ENCODE measurements at regions not wholly inside any gene's neighbourhood (a gene's known extent, or its start where the extent isn't known, plus 50 kb on each side); places are given as distances from the start of the nearest gene placed in this dataset.
"Not testable (repeated sequence)": the region's sequence is repeated elsewhere in the genome, so short reads cannot be mapped to it uniquely, and the experiment has no call there.

- DNase-seq, result no peak
Measured at GRCh38 chr16:5214466-5214865, 116.9 kb upstream of the EEF2KMT start.

DNA sequence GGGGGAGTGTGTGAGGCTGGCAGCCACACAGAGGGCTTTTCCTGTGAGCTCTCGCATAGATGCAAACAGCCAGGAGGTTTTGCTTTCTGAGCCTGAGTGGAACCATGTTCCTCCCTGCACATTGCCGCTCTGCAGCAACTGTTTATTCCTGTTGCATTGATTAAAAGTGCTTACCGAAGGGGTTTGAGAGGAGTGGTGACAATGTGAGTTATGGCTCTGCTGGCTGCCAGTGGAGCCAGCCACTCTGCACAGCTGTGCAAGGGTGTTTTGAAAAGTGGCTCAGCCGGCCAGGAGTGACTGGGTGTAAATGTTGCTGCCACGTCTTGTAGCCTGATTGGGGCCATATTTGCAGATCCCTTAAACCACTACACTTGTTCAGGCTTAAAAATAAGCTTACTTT lies 114.9 kb upstream of the EEF2KMT start:
- not testable (repeated sequence) for DNase-seq

DNA sequence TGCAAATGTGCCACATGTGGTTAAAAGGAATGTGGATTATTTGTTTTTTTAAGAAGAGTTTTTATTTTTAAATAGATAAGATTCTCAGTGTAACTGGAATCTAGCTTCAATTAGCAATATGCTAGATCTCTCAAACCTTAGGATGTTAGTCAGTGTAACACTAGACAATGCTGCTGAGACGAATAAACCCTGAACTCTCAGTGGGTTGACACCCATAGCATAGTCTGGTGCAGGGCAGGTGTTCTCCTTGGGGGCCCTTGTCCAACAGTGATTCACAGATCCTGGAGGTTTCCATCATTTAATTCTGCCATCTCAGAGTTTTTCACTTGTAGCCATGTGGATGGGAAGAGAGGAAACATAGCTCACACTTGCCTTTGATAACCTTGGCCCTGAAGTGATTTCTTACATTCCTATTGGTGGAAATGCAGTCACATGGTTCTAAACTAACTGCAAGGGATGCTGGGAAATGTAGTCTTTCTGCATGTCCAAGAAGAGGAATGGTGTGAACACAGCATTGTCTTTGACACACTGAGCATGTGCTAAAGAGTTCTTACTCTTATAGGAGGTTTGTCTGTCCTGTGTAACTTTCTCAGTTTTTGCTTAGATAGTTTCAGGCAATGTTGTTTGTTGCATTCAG lies 110.4 kb upstream of the EEF2KMT start:
- DNase-seq, result not testable (repeated sequence)

DNA sequence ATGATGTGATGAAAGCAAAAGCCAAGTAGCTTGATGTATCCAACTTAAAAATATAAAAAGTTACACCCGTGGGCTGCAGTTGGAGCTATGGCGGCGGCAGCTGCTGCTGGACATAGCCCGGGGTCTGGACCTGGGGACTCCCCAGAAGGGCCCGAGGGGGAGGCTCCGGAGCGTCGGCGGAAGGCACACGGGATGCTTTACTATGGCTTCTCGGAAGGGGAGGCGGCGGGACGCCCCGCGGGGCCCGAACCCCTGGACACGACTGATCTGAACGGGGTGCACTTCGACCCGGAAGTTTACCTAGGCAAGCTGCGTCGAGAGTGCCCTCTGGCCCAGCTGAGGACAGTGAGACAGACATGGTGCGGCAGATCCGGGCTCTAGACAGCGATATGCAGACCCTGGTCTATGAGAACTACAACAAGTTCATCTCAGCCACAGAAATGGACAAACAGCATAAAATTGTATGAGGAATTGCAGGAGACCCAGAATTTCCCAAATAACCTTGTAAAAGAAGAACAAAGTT lies 109.5 kb upstream of the EEF2KMT start:
- DNase-seq, result no peak

DNA sequence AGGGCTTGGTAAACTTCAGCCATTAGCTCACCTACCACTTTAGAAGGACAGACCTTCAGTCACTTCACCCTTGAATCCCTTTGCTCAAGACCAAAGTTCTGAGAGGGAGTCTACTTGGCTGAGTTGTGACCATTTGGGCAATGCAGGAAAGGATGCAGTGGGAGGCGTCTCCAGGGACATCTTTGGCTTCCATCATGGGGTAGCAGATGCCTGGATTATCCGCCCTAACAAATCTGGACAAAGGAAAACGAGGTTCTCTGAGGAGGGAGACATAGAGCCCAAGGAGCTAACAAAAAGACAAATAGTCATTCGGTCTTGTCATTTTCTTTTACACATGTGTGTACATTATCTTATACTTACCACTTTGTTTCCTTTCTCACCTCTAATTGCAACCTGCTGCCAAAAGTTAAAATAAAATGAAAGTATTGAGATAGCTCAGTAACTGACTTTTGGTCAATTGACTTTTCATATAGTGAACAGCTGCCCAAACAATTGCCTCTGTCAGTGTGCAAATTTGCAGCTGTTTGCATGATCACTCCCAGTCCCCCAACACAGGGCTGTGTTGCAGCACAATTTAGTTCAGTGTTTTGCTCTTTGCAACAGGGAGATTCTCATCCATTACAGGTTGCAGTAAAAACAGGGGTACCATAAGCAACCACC lies 108.9 kb upstream of the EEF2KMT start:
- no peak for DNase-seq

- no peak for DNase-seq
Measured at GRCh38 chr16:5205361-5206040, 107.9 kb upstream of the EEF2KMT start.

DNA sequence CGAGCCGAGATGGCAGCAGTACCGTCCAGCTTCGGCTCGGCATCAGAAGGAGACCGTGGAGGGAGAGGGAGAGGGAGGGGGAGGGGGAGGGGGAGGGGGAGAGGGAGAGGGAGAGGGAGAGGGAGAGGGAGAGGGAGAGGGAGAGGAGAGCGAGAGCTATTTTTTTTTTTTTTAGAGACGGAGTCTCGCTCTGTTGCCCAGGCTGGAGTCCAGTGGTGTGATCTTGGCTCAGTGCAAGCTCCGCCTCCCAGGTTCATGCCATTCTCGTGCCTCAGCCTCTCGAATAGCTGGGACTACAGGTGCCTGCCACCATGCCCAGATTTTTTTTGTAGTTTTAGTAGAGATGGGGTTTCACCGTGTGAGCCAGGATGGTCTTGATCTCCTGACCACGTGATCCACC lies 106.1 kb upstream of the EEF2KMT start:
- not testable (repeated sequence) for DNase-seq

DNA sequence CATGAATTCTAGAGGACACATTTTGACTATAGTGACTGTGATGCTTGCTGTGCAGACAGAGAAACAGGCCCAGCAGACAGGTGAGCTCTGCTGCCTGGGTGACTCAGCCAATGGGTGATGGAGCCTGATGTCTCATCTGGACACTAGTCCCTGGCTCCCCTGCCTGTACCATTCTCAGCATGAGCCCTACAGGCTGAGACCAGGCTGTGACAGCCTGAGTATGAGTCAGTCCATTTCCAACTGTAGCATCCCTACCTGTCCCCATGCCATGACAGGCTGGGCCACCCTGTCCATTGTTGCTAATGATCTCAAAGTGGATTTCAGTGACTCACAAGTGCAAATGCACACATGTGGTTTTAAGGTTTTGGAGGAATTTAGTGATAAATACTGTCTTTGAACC lies 102.5 kb upstream of the EEF2KMT start:
- no peak for DNase-seq

GRCh38 chr16:5196204-5196603 lies 98.6 kb upstream of the EEF2KMT start:
- DNase-seq, result no peak

GRCh38 chr16:5193861-5194260 lies 96.3 kb upstream of the EEF2KMT start:
- DNase-seq, result no peak

- no peak for DNase-seq
Measured at GRCh38 chr16:5188989-5189352, 91.4 kb upstream of the EEF2KMT start.

DNA sequence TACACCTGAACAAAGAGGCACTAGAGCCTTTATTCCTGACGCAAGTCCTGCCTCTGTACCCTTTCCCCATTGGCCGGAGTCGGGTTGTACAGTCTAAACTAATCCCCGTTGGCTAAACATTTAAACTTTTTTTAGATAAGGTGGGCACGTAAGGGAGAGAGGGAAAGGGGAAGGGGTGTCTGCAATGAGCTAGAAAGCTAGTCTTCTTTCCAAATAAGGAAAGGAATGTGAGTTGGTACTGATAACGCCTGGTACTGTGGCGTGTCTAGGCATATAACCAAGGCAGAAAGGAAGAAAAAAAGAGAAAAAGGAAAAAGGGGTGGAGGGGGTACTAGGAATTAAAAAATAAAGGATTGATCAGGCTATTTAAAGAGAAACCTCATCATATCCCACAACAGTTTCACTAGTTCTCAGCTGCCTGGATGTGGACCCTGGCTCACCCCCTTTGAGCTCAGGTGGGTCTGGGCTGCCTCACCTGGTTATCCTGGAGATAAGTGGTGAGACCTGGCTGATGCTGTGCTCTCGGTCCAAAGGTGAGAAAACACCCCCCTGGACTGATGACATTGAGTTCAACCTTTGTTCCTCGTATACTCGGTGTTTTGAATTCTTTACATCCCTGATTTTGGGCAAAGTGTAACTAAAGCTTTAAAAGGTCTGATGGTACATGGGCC lies 90.9 kb upstream of the EEF2KMT start:
- DNase-seq, result no peak

GRCh38 chr16:5187402-5187952 lies 89.9 kb upstream of the EEF2KMT start:
- DNase-seq, result no peak

- DNase-seq, result no peak
Measured at GRCh38 chr16:5186381-5186903, 88.8 kb upstream of the EEF2KMT start.

- no peak for DNase-seq
Measured at GRCh38 chr16:5176505-5176904, 78.9 kb upstream of the EEF2KMT start.

GRCh38 chr16:5175266-5175665 lies 77.7 kb upstream of the EEF2KMT start:
- no peak for DNase-seq

- no peak for DNase-seq
Measured at GRCh38 chr16:5166486-5166885, 68.9 kb upstream of the EEF2KMT start.

DNA sequence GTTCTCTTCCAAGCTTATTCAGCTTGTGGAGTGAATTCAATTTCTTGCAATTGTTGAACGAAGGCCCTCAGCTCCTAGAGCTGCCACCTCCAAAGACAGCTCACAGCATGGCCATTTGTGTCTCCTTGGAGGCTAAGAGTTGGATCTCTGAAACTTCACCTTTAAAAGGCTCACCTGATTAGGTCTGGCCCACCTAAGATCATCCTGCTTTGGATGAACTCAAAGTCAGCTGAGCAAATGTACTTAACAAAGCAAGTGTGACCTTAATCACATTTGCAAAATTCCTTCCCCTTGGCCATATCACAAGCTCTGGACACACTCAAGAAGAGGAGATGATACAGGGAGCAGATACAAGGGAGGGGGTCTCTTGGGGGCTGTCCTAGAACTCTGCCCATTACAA lies 67.8 kb upstream of the EEF2KMT start:
- DNase-seq, result not testable (repeated sequence)

- DNase-seq, result not testable (repeated sequence)
Measured at GRCh38 chr16:5162801-5163200, 65.2 kb upstream of the EEF2KMT start.

GRCh38 chr16:5161888-5162287 lies 64.3 kb upstream of the EEF2KMT start:
- not testable (repeated sequence) for DNase-seq

- DNase-seq, result not testable (repeated sequence)
Measured at GRCh38 chr16:5160010-5160409, 62.4 kb upstream of the EEF2KMT start.

DNA sequence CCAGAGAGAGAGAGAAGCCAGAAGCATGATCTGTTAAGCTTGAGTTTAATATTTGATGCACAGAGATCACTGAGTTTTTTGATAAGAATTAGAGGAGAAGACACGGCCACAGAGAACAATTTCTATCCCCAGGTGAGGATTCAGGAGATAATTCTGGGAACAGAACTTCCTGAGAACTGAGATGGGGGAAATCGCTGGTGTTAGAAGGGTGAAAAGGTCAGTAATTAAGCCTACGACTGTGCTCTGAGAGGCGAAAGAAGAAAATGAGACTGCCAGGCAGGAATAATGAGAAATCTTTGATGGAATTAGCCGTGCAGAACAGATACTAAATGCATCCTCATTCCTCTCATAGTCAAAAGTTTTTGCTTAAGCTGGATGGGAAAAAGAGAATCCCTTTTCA lies 61.9 kb upstream of the EEF2KMT start:
- DNase-seq, result not testable (repeated sequence)

DNA sequence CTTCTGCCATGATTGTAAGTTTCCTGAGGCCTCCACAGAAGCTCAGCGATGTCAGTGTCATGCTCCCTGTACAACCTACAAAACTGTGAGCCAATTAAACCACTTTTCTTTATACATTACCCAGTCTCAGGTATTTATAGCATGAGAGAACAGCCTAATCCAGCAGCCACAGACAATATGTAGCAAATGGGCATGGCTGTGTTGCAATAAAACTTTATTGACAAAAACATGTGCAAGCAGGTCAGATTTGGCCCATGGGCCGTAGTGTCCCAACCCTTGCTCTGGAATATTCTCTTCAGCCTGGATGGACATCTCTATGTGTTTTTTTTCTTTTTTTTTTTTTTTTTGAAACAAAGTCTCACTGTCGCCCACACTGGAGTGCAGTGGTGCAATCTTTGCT lies 60.9 kb upstream of the EEF2KMT start:
- no peak for DNase-seq
